Fibroblast of mammary gland (primary cell): ENCODE measurements at regions not wholly inside any gene's neighbourhood (a gene's known extent, or its start where the extent isn't known, plus 50 kb on each side); places are given as distances from the start of the nearest gene placed in this dataset.
A peak's percentile ranks its signal among the peaks of the same experiment; 100 is the strongest.

Experiments used
- DNase-seq: peaks from one replicate; pipeline ENCODE4 v3.0.0-alpha.2; 2010; ENCODE audit warnings: low read depth
- H3K4me3 ChIP-seq: 2 replicates; pipeline ENCODE4 v1.5.1; 2011; ENCODE audit warnings: low read depth, mild to moderate bottlenecking, low read length, moderate library complexity; ENCODE audit not compliant: control insufficient read depth
- TF ChIP-seq, protein P1 (sequence below): conservative IDR thresholded peaks from 2 replicates; pipeline ENCODE4 v1.5.1; 2011; ENCODE audit warnings: low read depth, low read length, inconsistent platforms; ENCODE audit not compliant: control insufficient read depth, insufficient read depth

DNA sequence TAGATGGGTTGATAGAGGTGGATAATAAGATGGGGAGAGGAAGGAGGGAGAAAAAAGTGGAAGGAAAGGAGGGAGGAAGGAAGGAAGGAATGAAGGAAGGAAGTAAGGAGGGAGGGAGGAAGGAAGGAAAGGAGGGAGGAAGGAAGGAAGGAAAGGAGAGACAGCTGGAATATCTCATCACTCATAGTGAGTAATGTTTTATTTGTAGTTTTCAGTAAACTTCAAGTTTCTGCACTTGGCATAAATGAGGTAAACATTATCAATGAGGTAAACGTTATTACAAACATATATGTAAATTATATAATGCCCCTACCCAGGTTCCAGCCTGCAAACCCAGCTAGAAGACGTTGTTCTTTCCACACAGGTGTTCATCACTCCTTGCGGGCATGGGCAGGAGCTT lies 89.8 kb upstream of the XYLT1 start:
- TF ChIP-seq, protein P1, sequence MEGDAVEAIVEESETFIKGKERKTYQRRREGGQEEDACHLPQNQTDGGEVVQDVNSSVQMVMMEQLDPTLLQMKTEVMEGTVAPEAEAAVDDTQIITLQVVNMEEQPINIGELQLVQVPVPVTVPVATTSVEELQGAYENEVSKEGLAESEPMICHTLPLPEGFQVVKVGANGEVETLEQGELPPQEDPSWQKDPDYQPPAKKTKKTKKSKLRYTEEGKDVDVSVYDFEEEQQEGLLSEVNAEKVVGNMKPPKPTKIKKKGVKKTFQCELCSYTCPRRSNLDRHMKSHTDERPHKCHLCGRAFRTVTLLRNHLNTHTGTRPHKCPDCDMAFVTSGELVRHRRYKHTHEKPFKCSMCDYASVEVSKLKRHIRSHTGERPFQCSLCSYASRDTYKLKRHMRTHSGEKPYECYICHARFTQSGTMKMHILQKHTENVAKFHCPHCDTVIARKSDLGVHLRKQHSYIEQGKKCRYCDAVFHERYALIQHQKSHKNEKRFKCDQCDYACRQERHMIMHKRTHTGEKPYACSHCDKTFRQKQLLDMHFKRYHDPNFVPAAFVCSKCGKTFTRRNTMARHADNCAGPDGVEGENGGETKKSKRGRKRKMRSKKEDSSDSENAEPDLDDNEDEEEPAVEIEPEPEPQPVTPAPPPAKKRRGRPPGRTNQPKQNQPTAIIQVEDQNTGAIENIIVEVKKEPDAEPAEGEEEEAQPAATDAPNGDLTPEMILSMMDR: no peak
- H3K4me3 ChIP-seq: no peak overlapping the region
- DNase-seq: no peak

DNA sequence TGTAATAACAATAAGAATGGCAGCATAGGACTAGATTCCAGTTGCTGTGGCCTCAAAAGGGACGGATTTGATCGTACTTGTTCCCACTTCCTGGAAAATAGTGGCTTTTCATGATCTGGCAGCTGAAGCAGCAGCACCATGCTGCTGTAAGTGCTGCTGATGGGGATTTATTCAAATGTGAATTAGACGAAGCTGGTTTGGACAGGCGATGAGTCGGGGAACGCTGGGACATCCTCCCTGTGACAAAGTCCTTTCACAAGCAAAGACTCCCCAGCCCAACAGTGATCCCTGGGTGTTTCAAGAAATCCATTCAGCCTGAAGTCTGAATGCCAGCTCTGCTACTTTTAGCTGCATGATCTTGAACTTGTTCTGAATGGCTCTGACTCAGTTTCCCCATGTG lies 88.6 kb upstream of the XYLT1 start:
- TF ChIP-seq, protein P1: no peak
- no peak for DNase-seq
- H3K4me3 ChIP-seq: no peak overlapping the region

DNA sequence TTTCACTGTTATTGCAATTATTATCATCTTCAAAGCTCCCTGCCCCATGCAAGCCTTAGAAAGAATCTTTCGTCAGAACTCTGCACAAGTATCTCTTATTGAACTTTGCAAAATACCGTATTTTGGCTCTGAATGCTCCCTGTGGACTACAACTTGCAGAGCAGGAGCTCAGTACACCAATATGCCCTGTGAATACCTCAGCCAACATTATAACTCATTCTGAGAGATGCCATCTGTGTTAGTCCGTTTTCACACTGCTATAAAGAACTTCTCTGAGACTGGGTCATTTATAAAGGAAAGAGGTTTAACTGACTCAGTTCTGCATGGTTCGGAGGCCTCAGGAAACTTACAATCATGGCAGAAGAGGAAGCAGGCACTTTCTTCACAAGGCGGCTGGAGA lies 87.2 kb upstream of the XYLT1 start:
- TF ChIP-seq, protein P1: no peak
- no peak for DNase-seq
- H3K4me3 ChIP-seq: no peak overlapping the region

DNA sequence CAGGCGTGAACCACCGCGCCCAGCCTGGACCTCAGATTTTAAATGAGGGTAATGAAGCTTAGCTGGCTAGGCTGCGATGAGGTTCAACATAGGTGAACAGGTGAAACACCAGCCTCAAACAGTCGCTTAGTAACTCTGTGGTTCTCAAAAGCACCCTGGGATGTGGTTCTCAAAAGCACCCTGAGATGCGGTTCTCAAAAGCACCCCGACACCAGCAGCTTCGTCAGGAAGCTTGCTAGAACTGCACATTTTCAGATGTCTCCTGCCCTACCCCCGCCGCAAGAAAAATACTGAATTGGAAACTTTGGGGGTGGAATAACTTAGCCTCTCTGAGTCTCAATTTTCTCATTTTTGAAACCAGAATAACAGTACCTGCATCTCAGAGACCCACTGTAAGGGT lies 86.7 kb upstream of the XYLT1 start:
- H3K4me3 ChIP-seq: no peak overlapping the region
- no peak for DNase-seq
- TF ChIP-seq, protein P1: no peak

DNA sequence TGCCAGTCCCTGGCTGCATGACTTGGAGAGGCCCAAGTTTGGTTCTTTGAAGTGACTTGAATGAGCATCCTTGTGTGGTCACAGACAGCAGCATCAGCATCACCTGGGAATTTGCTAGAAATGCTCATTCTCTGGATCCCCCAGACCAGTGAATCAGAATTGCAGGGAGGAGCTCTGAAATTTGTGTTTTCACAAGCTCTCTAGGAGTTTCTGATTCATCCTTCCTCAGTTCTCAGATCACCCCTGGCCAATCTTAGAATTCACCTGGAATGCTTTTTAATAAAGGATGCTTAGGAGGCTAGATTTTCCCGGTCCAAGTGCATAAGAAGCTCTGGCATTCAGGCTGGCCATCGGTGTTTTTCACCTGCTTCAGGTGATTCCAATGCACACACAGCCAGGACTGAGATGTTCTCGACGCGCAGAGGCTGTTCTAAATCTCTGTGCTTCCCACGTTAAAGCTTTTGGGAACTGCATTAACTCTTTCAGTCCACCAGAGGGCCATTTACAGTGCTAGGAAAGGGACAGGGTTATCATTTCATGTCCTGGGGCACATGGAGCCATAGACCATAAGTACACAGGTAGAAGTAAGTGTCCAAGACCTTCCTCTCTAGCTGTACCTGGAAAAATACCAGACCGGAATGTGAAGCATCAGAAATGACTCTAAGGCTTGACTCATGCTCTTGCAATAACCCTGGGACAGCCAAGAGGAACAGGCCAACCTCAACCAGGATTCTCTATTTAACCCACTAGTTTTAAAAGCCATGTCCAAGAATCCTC lies 85.7 kb upstream of the XYLT1 start:
- TF ChIP-seq, protein P1: peak; percentile 74
- DNase-seq: peak; percentile 44
- H3K4me3 ChIP-seq: no peak overlapping the region

DNA sequence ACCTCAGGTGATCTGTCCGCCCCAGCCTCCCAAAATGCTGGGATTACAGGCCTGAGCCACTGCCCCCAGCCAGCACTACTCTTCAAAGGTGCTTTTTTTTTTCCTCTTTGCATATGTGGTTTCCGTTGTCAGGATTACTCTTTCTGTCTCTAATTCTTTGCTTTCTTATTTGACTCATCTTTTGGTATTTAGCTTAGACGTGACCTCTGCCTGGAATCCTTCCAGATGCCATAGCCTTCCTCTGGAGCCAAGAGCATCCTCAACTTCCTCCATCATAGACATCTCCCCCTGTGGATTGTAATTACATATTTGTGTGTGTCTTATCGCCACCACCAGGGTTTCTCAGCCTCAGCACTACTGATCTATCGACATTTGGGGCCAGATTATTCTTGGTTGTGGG lies 84.4 kb upstream of the XYLT1 start:
- DNase-seq: peak; percentile 86
- no peak overlapping the region for H3K4me3 ChIP-seq
- TF ChIP-seq, protein P1: peak; percentile 3
